A673 (cell line): ENCODE measurements at regions not wholly inside any gene's neighbourhood (a gene's known extent, or its start where the extent isn't known, plus 50 kb on each side); places are given as distances from the start of the nearest gene placed in this dataset.

ENCODE experiments used
- BruUV-seq: library from RNA; stranded (reverse); fragments of 400-500 nt; replicated peaks from 2 replicates; lab custom pipeline; 2021; lab: Mats Ljungman, UMichigan
- CTCF ChIA-PET: fragments of 300-600 bp; sonication (Branson Sonifier 250); formaldehyde crosslinking; loops from one replicate; lab custom pipeline; 2022; ENCODE audit warnings: antibody characterized with exemption; lab: Charles Lee
- POLR2A ChIA-PET: fragments of 300-600 bp; sonication (Branson Sonifier 250); formaldehyde crosslinking; loops from one replicate; lab custom pipeline; 2022; ENCODE audit warnings: antibody characterized with exemption; ENCODE audit not compliant: low non-redundant PET; lab: Charles Lee
- DNase-seq: peaks from one replicate; pipeline ENCODE4 v3.0.0-alpha.2; 2015; ENCODE audit warnings: low spot score
- H3K27ac ChIP-seq: fragments of 200-600 bp; sonication (generic); 2 replicates; pipeline ENCODE4 v1.5.1; 2016; ENCODE audit warnings: mixed run types, low read depth, mild to moderate bottlenecking, mixed read lengths, antibody characterized with exemption, low read length; ENCODE audit not compliant: poor library complexity, severe bottlenecking
- H3K27me3 ChIP-seq: fragments of 200-600 bp; sonication (generic); replicated peaks from 2 replicates; pipeline ENCODE4 v1.6.1; 2017; ENCODE audit warnings: mixed run types, low read depth, mild to moderate bottlenecking, mixed read lengths, antibody characterized with exemption, low read length; ENCODE audit not compliant: insufficient read depth, poor library complexity
- H3K36me3 ChIP-seq: fragments of 200-600 bp; sonication (generic); 2 replicates; pipeline ENCODE4 v1.6.1; 2016; ENCODE audit warnings: mixed run types, mild to moderate bottlenecking, mixed read lengths, antibody characterized with exemption, low read length; ENCODE audit not compliant: insufficient read depth, poor library complexity, severe bottlenecking
- H3K4me1 ChIP-seq: fragments of 200-600 bp; sonication (generic); 2 replicates; pipeline ENCODE4 v1.6.1; 2017; ENCODE audit warnings: mixed run types, mild to moderate bottlenecking, mixed read lengths, antibody characterized with exemption, low read length; ENCODE audit not compliant: insufficient read depth, poor library complexity, severe bottlenecking
- H3K4me3 ChIP-seq: fragments of 200-600 bp; sonication (generic); 2 replicates; pipeline ENCODE4 v1.5.1; 2016; ENCODE audit warnings: low read depth, mixed run types, mild to moderate bottlenecking, mixed read lengths, low read length; ENCODE audit not compliant: poor library complexity, severe bottlenecking
- H3K9me3 ChIP-seq: fragments of 200-600 bp; sonication (generic); 2 replicates; pipeline ENCODE4 v1.6.1; 2016; ENCODE audit warnings: mixed run types, low read depth, mild to moderate bottlenecking, mixed read lengths, antibody characterized with exemption, low read length; ENCODE audit not compliant: poor library complexity, severe bottlenecking
- CTCF ChIP-seq: fragments of 300-800, 200-600 bp; sonication (generic); conservative IDR thresholded peaks from 2 replicates; pipeline ENCODE4 v1.5.1; 2017; ENCODE audit warnings: low read depth, mild to moderate bottlenecking, antibody characterized with exemption, low read length, moderate library complexity, mixed read lengths
- EZH2 ChIP-seq: fragments of 200-600 bp; sonication (generic); IDR thresholded peaks from 2 replicates; pipeline ENCODE4 v1.6.1; 2017; ENCODE audit warnings: borderline replicate concordance, low read depth, mild to moderate bottlenecking, mixed read lengths, antibody characterized with exemption, low read length; ENCODE audit not compliant: poor library complexity, severe bottlenecking
- intact Hi-C: fragments of 100-400 bp; cut with micrococcal nuclease; formaldehyde crosslinking; loops from one replicate; pipeline ENCODE4 v1.10.0; 2022; ENCODE audit not compliant: unreplicated experiment

- POLR2A ChIA-PET = no interaction called here
- H3K27ac ChIP-seq = no peak overlapping the region
- BruUV-seq = no TSS peak
- CTCF ChIA-PET = no interaction called here
- TF ChIP-seq CTCF = no peak
- TF ChIP-seq EZH2 = no peak
- H3K4me3 ChIP-seq = no peak overlapping the region
- H3K4me1 ChIP-seq = no peaks in the 10 kb centered on the region
- intact Hi-C loops = no loop called here
- no peaks in the 10 kb centered on the region for H3K27me3 ChIP-seq
- H3K36me3 ChIP-seq = no peaks in the 10 kb centered on the region
- no peak for DNase-seq
- no peaks in the 10 kb centered on the region for H3K9me3 ChIP-seq
Measured at GRCh38 chr6:48667797-48668196, 556.8 kb upstream of the PTCHD4 start.

GRCh38 chr6:48664826-48665225, 553.8 kb upstream of the PTCHD4 start:
- no TSS peak for BruUV-seq
- ChIA-PET POLR2A (no interaction called here), CTCF (no interaction called here)
- Histone ChIP-seq H3K27me3 (no peaks in the 10 kb centered on the region), H3K4me1 (no peaks in the 10 kb centered on the region), H3K27ac (no peak overlapping the region), H3K36me3 (no peaks in the 10 kb centered on the region), H3K4me3 (no peak overlapping the region), H3K9me3 (no peaks in the 10 kb centered on the region)
- no peak for DNase-seq
- TF ChIP-seq CTCF (no peak), EZH2 (no peak)
- intact Hi-C loops = no loop called here

GRCh38 chr6:48658915-48659314, 547.9 kb upstream of the PTCHD4 start:
- Histone ChIP-seq H3K4me1 (no peaks in the 10 kb centered on the region), H3K4me3 (no peak overlapping the region), H3K36me3 (no peaks in the 10 kb centered on the region), H3K27me3 (no peaks in the 10 kb centered on the region), H3K9me3 (no peaks in the 10 kb centered on the region), H3K27ac (no peak overlapping the region)
- DNase-seq = no peak
- ChIA-PET POLR2A (no interaction called here), CTCF (no interaction called here)
- intact Hi-C loops = no loop called here
- BruUV-seq = no TSS peak
- no peak for TF ChIP-seq EZH2
- no peak for TF ChIP-seq CTCF
